Loucy (cell line): ENCODE measurements at regions not wholly inside any gene's neighbourhood (a gene's known extent, or its start where the extent isn't known, plus 50 kb on each side); places are given as distances from the start of the nearest gene placed in this dataset.

Source experiments
- EZH2phosphoT487 ChIP-seq: fragments of 200-600 bp; IDR thresholded peaks from 2 replicates; pipeline ENCODE4 v1.6.1; 2018; ENCODE audit warnings: antibody characterized with exemption, mild to moderate bottlenecking, moderate library complexity, borderline replicate concordance
- TF ChIP-seq, protein P1 (sequence below): fragments of 200-600 bp; sonication (generic); conservative IDR thresholded peaks from 2 replicates; pipeline ENCODE4 v1.5.1; 2014; ENCODE audit warnings: mild to moderate bottlenecking, antibody characterized with exemption, low read length

DNA sequence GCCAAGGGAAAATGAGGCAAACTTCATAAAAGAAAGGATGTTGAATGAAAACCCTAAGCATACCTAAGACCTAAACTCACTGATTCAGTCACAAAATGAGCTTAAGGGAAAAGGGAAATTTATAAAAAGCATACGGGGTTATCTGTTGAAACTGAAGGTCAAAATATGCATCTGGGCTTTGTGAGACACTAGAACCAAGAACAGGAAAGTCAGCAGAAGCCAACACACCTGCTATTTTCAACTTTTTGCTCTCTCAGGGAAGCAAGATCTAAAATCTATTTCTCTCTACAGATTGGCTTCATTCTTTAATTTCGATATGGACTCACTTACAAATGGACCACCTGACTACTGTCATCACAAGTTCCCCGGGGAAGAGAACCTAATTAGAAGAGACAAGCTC lies 338.6 kb upstream of the NECTIN3 start:
- TF ChIP-seq, protein P1, sequence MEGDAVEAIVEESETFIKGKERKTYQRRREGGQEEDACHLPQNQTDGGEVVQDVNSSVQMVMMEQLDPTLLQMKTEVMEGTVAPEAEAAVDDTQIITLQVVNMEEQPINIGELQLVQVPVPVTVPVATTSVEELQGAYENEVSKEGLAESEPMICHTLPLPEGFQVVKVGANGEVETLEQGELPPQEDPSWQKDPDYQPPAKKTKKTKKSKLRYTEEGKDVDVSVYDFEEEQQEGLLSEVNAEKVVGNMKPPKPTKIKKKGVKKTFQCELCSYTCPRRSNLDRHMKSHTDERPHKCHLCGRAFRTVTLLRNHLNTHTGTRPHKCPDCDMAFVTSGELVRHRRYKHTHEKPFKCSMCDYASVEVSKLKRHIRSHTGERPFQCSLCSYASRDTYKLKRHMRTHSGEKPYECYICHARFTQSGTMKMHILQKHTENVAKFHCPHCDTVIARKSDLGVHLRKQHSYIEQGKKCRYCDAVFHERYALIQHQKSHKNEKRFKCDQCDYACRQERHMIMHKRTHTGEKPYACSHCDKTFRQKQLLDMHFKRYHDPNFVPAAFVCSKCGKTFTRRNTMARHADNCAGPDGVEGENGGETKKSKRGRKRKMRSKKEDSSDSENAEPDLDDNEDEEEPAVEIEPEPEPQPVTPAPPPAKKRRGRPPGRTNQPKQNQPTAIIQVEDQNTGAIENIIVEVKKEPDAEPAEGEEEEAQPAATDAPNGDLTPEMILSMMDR: no peak
- no peak for TF ChIP-seq EZH2phosphoT487
